ENCODE measurements at regions not wholly inside any gene's neighbourhood (a gene's known extent, or its start where the extent isn't known, plus 50 kb on each side); places are given as distances from the start of the nearest gene placed in this dataset.

DNA sequence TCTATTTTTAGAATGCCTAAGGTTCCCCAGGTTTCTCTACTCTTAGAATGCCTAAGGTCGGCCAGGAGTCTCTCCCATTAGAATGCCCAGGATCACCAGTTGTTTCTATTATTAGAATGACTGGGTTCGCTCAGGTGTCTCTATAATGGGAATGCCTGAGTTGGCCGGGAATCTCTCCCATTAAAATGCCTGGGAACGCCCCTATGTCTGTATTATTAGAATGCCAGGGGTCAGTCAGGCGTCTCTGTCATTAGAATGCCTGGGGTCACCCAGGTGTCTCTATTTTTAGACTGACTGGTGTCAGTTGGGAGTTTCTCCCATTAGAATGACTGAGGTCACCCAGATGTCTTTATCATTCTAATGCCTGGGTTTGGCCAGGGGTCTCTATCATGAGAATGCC, 2252.5 kb downstream of the TP53TG3F start:
- H3K4me3 ChIP-seq (ENCODE audit: low read depth, low read length, poor library complexity, severe bottlenecking), result no peak overlapping the region
- H3K4me2 ChIP-seq (ENCODE audit: low read length), result no peak overlapping the region
- H3K27me3 ChIP-seq (ENCODE audit: insufficient read depth, low read length), result no peaks in the 10 kb centered on the region

DNA sequence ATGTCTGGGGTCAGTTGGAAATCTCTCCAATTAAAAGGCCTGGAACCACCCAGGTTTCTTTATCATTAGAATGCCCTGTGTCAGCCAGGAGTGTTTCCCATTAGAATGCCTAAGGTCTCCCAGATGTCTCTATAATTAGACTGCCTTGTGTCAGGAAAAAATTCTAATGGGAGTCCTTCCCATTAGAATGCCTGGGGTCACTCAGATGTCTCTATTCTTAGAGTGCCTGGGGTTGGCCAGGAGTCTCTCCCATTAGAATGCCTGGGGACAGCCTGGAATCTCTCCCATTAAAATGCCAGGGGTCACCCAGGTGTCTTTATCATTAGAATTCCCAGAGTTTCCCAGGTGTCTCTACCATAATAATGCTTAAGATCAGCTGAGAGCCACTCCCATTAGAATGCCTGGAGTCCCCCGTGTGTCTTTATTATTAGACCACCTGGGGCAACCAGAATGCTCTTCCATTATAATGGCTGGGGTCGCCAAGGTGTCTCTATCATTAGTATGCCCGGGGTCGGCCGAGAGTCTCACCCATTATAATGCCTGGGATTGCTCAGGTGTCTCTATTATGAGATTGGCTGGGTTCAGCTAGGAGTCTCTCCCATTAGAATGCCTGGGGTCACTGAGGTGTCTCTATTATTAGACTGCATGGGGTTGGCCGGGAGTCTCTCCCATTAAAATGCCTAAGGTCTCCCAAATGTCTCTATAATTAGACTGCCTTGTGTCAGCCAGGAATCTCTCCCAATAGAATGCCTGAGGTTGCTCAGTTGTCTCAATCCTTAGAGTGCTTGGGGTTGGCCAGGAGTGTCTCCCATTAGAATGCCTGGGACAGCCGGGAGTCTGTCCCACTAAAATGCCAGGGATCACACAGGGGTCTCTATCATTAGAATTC, 2254.6 kb downstream of the TP53TG3F start:
- no peak for TF ChIP-seq EZH2 (IDR thresholded peaks at IDR 0.05; ENCODE audit: borderline replicate concordance, low read length)
- TF ChIP-seq CTCF (IDR thresholded peaks at IDR 0.05; ENCODE audit: low read length), result no peak
- Histone ChIP-seq H3K4me2 (ENCODE audit: low read length) (no peak overlapping the region), H4K20me1 (ENCODE audit: insufficient read depth, low read length) (no peaks in the 10 kb centered on the region), H3K9me3 (ENCODE audit: low read length) (no peaks in the 10 kb centered on the region), H3K4me3 (ENCODE audit: low read depth, low read length, poor library complexity, severe bottlenecking) (no peak overlapping the region), H3K36me3 (ENCODE audit: insufficient read depth, low read length) (no peaks in the 10 kb centered on the region), H3K9me2 (ENCODE audit: low read depth, low read length) (no peaks in the 10 kb centered on the region), H2AFZ (ENCODE audit: low read length) (no peak overlapping the region), H3K9ac (ENCODE audit: low read length) (no peak overlapping the region), H3K79me2 (ENCODE audit: insufficient read depth, low read length) (no peaks in the 10 kb centered on the region), H3K27ac (ENCODE audit: low read depth, low read length, poor library complexity, severe bottlenecking) (no peak overlapping the region), H3K27me3 (ENCODE audit: insufficient read depth, low read length) (no peaks in the 10 kb centered on the region), H3F3A (ENCODE audit: insufficient read depth, low read length) (no peaks in the 10 kb centered on the region), H3K4me1 (ENCODE audit: insufficient read depth, low read length, severe bottlenecking) (no peaks in the 10 kb centered on the region)

More for the DNA sequence above, 2252.5 kb downstream of the TP53TG3F start:
- H3K79me2 ChIP-seq (ENCODE audit: insufficient read depth, low read length), result no peaks in the 10 kb centered on the region
- H3K27ac ChIP-seq (ENCODE audit: low read depth, low read length, poor library complexity, severe bottlenecking), result no peak overlapping the region
- no peak overlapping the region for H2AFZ ChIP-seq (ENCODE audit: low read length)
- H3K9ac ChIP-seq (ENCODE audit: low read length), result no peak overlapping the region
- no peaks in the 10 kb centered on the region for H3K9me2 ChIP-seq (ENCODE audit: low read depth, low read length)
- H3F3A ChIP-seq (ENCODE audit: insufficient read depth, low read length), result no peaks in the 10 kb centered on the region
- TF ChIP-seq CTCF (IDR thresholded peaks at IDR 0.05; ENCODE audit: low read length) (no peak), EZH2 (IDR thresholded peaks at IDR 0.05; ENCODE audit: borderline replicate concordance, low read length) (no peak)
- no peaks in the 10 kb centered on the region for H3K9me3 ChIP-seq (ENCODE audit: low read length)
- no peaks in the 10 kb centered on the region for H4K20me1 ChIP-seq (ENCODE audit: insufficient read depth, low read length)
- no peaks in the 10 kb centered on the region for H3K4me1 ChIP-seq (ENCODE audit: insufficient read depth, low read length, severe bottlenecking)
- H3K36me3 ChIP-seq (ENCODE audit: insufficient read depth, low read length), result no peaks in the 10 kb centered on the region

DNA sequence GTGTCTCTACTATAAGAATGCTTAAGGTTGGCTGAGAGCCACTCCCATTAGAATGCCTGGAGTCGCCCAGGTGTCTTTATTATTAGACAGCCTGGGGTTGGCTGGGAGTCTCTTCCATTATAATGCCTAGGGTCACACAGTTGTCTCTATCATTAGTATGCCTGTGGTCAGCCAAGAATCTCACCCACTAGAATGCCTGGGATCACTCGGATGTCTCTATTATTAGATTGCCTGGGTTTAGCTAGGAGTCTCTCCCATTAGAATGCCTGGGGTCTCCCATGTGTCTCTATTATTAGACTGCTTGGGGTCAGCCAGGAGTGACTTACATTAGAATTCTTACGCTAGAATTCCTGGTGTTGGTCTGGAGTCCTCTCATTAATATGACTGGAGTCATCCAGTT, 2255.3 kb downstream of the TP53TG3F start:
- H3K27ac ChIP-seq (ENCODE audit: low read depth, low read length, poor library complexity, severe bottlenecking), result no peak overlapping the region
- H3K4me2 ChIP-seq (ENCODE audit: low read length), result no peak overlapping the region
- no peaks in the 10 kb centered on the region for H3K4me1 ChIP-seq (ENCODE audit: insufficient read depth, low read length, severe bottlenecking)
- H3K27me3 ChIP-seq (ENCODE audit: insufficient read depth, low read length), result no peaks in the 10 kb centered on the region
- no peak overlapping the region for H2AFZ ChIP-seq (ENCODE audit: low read length)
- H3K36me3 ChIP-seq (ENCODE audit: insufficient read depth, low read length), result no peaks in the 10 kb centered on the region
- no peak overlapping the region for H3K9ac ChIP-seq (ENCODE audit: low read length)
- no peaks in the 10 kb centered on the region for H4K20me1 ChIP-seq (ENCODE audit: insufficient read depth, low read length)
- H3K9me2 ChIP-seq (ENCODE audit: low read depth, low read length), result no peaks in the 10 kb centered on the region
- TF ChIP-seq EZH2 (IDR thresholded peaks at IDR 0.05; ENCODE audit: borderline replicate concordance, low read length), result no peak
- TF ChIP-seq CTCF (IDR thresholded peaks at IDR 0.05; ENCODE audit: low read length), result no peak
- no peaks in the 10 kb centered on the region for H3K79me2 ChIP-seq (ENCODE audit: insufficient read depth, low read length)
- no peaks in the 10 kb centered on the region for H3K9me3 ChIP-seq (ENCODE audit: low read length)
- H3K4me3 ChIP-seq (ENCODE audit: low read depth, low read length, poor library complexity, severe bottlenecking), result no peak overlapping the region
- no peaks in the 10 kb centered on the region for H3F3A ChIP-seq (ENCODE audit: insufficient read depth, low read length)

All from OCI-LY1 (cell line).